GM23338 (cell line): ENCODE measurements at regions not wholly inside any gene's neighbourhood (a gene's known extent, or its start where the extent isn't known, plus 50 kb on each side); places are given as distances from the start of the nearest gene placed in this dataset.

ENCODE experiments used
- ATAC-seq: fragments of 200-7000 bp; cut with Tn5 transposase; 3 replicates; pipeline ENCODE4 v1.9.1; 2020
- DNase-seq: peaks from one replicate; pipeline ENCODE4 v3.0.0-alpha.2; 2015; ENCODE audit warnings: low spot score
- H2AFZ ChIP-seq: fragments of 200-600 bp; sonication (generic); 2 replicates; pipeline ENCODE4 v1.8.0; 2016; ENCODE audit warnings: antibody characterized with exemption, mild to moderate bottlenecking, moderate library complexity
- H3F3A ChIP-seq: fragments of 200-600 bp; sonication (generic); replicated peaks from 2 replicates; pipeline ENCODE4 v1.8.0; 2017; ENCODE audit warnings: antibody characterized with exemption, mixed run types, low read depth
- H3K27ac ChIP-seq: fragments of 200-600 bp; sonication (generic); 2 replicates; pipeline ENCODE4 v1.6.1; 2016; ENCODE audit warnings: low read depth
- H3K27me3 ChIP-seq: fragments of 200-600 bp; sonication (generic); 2 replicates; pipeline ENCODE4 v1.8.0; 2016; ENCODE audit warnings: mild to moderate bottlenecking, mixed run types, moderate library complexity; ENCODE audit not compliant: insufficient read depth
- H3K36me3 ChIP-seq: fragments of 200-600 bp; sonication (generic); 2 replicates; pipeline ENCODE4 v1.8.0; 2016; ENCODE audit warnings: mild to moderate bottlenecking; ENCODE audit not compliant: insufficient read depth
- H3K4me1 ChIP-seq: fragments of 200-600 bp; sonication (generic); 2 replicates; pipeline ENCODE4 v1.8.0; 2016; ENCODE audit warnings: mild to moderate bottlenecking, moderate library complexity; ENCODE audit not compliant: insufficient read depth
- H3K4me2 ChIP-seq: fragments of 200-600 bp; sonication (generic); 2 replicates; pipeline ENCODE4 v1.7.1; 2017; ENCODE audit warnings: mixed run types
- H3K4me3 ChIP-seq: fragments of 200-600 bp; sonication (generic); 2 replicates; pipeline ENCODE4 v1.6.1; 2016; ENCODE audit warnings: mixed run types
- H3K79me2 ChIP-seq: fragments of 200-600 bp; sonication (generic); replicated peaks from 2 replicates; pipeline ENCODE4 v1.8.0; 2017; ENCODE audit warnings: mild to moderate bottlenecking; ENCODE audit not compliant: insufficient read depth
- H3K9me2 ChIP-seq: fragments of 200-600 bp; sonication (generic); 2 replicates; pipeline ENCODE4 v1.8.0; 2017; ENCODE audit not compliant: insufficient read depth
- H4K20me1 ChIP-seq: fragments of 200-600 bp; sonication (generic); replicated peaks from 2 replicates; pipeline ENCODE4 v1.8.0; 2017; ENCODE audit warnings: mild to moderate bottlenecking; ENCODE audit not compliant: insufficient read depth
- H3K27ac Mint-ChIP-seq: 2 replicates; pipeline ENCODE4 v1.8.0; 2020; ENCODE audit warnings: inconsistent platforms, mild to moderate bottlenecking, moderate library complexity, mixed read lengths
- H3K27me3 Mint-ChIP-seq: 3 replicates; pipeline ENCODE4 v1.8.0; 2022; ENCODE audit warnings: low read depth, mild to moderate bottlenecking, moderate library complexity, mixed read lengths, inconsistent platforms; ENCODE audit not compliant: insufficient read depth, poor library complexity
- H3K36me3 Mint-ChIP-seq: 3 replicates; pipeline ENCODE4 v1.8.0; 2021; ENCODE audit warnings: low read depth, mild to moderate bottlenecking, inconsistent platforms, moderate library complexity, mixed read lengths
- H3K4me1 Mint-ChIP-seq: 3 replicates; pipeline ENCODE4 v1.8.0; 2020; ENCODE audit warnings: mild to moderate bottlenecking, inconsistent platforms, mixed read lengths
- H3K4me3 Mint-ChIP-seq: 3 replicates; pipeline ENCODE4 v1.8.0; 2021; ENCODE audit warnings: moderate library complexity, mild to moderate bottlenecking, inconsistent platforms, mixed read lengths
- H3K9me3 Mint-ChIP-seq: 3 replicates; pipeline ENCODE4 v1.8.0; 2020; ENCODE audit warnings: moderate library complexity, mild to moderate bottlenecking, inconsistent platforms, mixed read lengths
- CREB1 ChIP-seq: fragments of 250-450 bp; sonication (Bioruptor Pico); IDR thresholded peaks from 2 replicates; pipeline ENCODE4 v1.5.0; 2020; ENCODE audit warnings: low read depth, mild to moderate bottlenecking, moderate library complexity
- EZH2 ChIP-seq: fragments of 200-600 bp; sonication (generic); IDR thresholded peaks from one replicate; pipeline ENCODE4 v1.8.0; 2017; ENCODE audit warnings: antibody characterized with exemption, mild to moderate bottlenecking, low read depth; ENCODE audit not compliant: unreplicated experiment
- EZH2phosphoT487 ChIP-seq: fragments of 200-600 bp; sonication (generic); IDR thresholded peaks from one replicate; pipeline ENCODE4 v1.8.1; 2018; ENCODE audit warnings: antibody characterized with exemption; ENCODE audit not compliant: unreplicated experiment
- JUNB ChIP-seq: IDR thresholded peaks from one replicate; pipeline ENCODE4 v1.6.1; 2016; ENCODE audit warnings: antibody characterized with exemption; ENCODE audit not compliant: unreplicated experiment
- NANOG ChIP-seq: IDR thresholded peaks from 2 replicates; pipeline ENCODE4 v1.6.1; 2016; ENCODE audit warnings: antibody characterized with exemption, borderline replicate concordance
- POLR2AphosphoS5 ChIP-seq: IDR thresholded peaks from 2 replicates; pipeline ENCODE4 v1.6.1; 2016; ENCODE audit warnings: antibody characterized with exemption, low read depth
- STAT1 ChIP-seq: IDR thresholded peaks from one replicate; pipeline ENCODE4 v1.6.1; 2016; ENCODE audit warnings: antibody characterized with exemption; ENCODE audit not compliant: unreplicated experiment
- ZNF114 ChIP-seq: fragments of 250-450 bp; sonication (Bioruptor Pico); IDR thresholded peaks from 2 replicates; pipeline ENCODE4 v1.5.0; 2020; ENCODE audit warnings: mild to moderate bottlenecking, moderate library complexity
- ZNF331 ChIP-seq: fragments of 250-450 bp; sonication (Bioruptor Pico); IDR thresholded peaks from 2 replicates; pipeline ENCODE4 v1.5.0; 2020; ENCODE audit warnings: low read depth, mild to moderate bottlenecking, moderate library complexity
- TF ChIP-seq, protein P1 (sequence below): IDR thresholded peaks from 2 replicates; pipeline ENCODE4 v1.6.1; 2016; ENCODE audit warnings: antibody characterized with exemption
- TF ChIP-seq, protein P2 (sequence below), 2 experiments: fragments of 200-600 bp in 1 of 2; sonication (generic) in 1 of 2; conservative IDR thresholded peaks; 2 replicates each; pipeline versions ENCODE4 v1.5.1 to v1.6.1; 2016 to 2017; ENCODE audit warnings: antibody characterized with exemption in 2 of 2, low read depth in 2 of 2, mild to moderate bottlenecking in 2 of 2, moderate library complexity in 1 of 2
- TF ChIP-seq, protein P3 (sequence below): IDR thresholded peaks from one replicate; pipeline ENCODE4 v1.6.1; 2018; ENCODE audit warnings: antibody characterized with exemption; ENCODE audit not compliant: unreplicated experiment
- TF ChIP-seq, protein P4 (sequence below): fragments of 250-450 bp; sonication (Bioruptor Pico); IDR thresholded peaks from 2 replicates; pipeline ENCODE4 v1.5.0; 2020; ENCODE audit warnings: mild to moderate bottlenecking, moderate library complexity

DNA sequence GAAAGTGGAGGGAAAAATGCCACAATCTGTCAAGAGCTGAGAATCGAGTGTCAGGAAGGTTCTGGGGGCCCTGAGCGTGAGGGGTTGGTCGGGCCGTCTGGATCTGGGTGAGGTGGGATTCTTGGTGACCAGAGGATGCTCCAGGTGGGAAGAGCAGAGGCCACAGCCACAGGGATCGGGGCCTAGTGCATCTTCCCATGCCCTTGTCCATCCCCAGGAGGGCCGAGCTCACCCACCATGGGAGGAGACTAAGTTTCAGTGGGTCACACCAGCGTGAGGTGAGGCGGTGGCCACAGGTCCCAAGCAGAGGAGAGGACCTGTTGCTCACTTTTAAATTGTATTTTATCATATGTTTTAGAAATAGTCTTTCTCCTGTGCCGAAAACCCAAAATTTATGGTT lies 70.0 kb downstream of the TMEM18 start:
- Histone ChIP-seq H3F3A (0 out of 2 replicates have a peak, but pooled peaks cover 3% of the 10 kb centered on the region), H3K4me2 (no peak overlapping the region), H3K79me2 (no peaks in the 10 kb centered on the region), H2AFZ (no peak overlapping the region), H3K4me3 (no peak overlapping the region), H3K27ac (no peak overlapping the region), H3K9me2 (no peaks in the 10 kb centered on the region), H4K20me1 (no peaks in the 10 kb centered on the region), H3K27me3 (no peaks in the 10 kb centered on the region), H3K36me3 (no peaks in the 10 kb centered on the region), H3K4me1 (no peaks in the 10 kb centered on the region)
- H3K4me1 Mint-ChIP-seq: no peaks in the 10 kb centered on the region
- H3K27ac Mint-ChIP-seq: no peak overlapping the region
- H3K4me3 Mint-ChIP-seq: no peak overlapping the region
- DNase-seq (no peak), ATAC-seq (no peak)
- TF ChIP-seq, protein P1, sequence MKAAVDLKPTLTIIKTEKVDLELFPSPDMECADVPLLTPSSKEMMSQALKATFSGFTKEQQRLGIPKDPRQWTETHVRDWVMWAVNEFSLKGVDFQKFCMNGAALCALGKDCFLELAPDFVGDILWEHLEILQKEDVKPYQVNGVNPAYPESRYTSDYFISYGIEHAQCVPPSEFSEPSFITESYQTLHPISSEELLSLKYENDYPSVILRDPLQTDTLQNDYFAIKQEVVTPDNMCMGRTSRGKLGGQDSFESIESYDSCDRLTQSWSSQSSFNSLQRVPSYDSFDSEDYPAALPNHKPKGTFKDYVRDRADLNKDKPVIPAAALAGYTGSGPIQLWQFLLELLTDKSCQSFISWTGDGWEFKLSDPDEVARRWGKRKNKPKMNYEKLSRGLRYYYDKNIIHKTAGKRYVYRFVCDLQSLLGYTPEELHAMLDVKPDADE: no peak
- TF ChIP-seq EZH2phosphoT487: no peak
- TF ChIP-seq, protein P2, sequence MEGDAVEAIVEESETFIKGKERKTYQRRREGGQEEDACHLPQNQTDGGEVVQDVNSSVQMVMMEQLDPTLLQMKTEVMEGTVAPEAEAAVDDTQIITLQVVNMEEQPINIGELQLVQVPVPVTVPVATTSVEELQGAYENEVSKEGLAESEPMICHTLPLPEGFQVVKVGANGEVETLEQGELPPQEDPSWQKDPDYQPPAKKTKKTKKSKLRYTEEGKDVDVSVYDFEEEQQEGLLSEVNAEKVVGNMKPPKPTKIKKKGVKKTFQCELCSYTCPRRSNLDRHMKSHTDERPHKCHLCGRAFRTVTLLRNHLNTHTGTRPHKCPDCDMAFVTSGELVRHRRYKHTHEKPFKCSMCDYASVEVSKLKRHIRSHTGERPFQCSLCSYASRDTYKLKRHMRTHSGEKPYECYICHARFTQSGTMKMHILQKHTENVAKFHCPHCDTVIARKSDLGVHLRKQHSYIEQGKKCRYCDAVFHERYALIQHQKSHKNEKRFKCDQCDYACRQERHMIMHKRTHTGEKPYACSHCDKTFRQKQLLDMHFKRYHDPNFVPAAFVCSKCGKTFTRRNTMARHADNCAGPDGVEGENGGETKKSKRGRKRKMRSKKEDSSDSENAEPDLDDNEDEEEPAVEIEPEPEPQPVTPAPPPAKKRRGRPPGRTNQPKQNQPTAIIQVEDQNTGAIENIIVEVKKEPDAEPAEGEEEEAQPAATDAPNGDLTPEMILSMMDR (conservative IDR thresholded peaks at IDR 0.05; ENCODE audit: low read depth in 2 of 2): no peak
- TF ChIP-seq CREB1 (CRISPR knock-in tag): no peak
- TF ChIP-seq ZNF114 (CRISPR knock-in tag): no peak
- no peak for TF ChIP-seq NANOG
- no peak for TF ChIP-seq EZH2
- TF ChIP-seq POLR2AphosphoS5: no peak
- no peak for TF ChIP-seq ZNF331 (CRISPR knock-in tag)
- TF ChIP-seq, protein P3, sequence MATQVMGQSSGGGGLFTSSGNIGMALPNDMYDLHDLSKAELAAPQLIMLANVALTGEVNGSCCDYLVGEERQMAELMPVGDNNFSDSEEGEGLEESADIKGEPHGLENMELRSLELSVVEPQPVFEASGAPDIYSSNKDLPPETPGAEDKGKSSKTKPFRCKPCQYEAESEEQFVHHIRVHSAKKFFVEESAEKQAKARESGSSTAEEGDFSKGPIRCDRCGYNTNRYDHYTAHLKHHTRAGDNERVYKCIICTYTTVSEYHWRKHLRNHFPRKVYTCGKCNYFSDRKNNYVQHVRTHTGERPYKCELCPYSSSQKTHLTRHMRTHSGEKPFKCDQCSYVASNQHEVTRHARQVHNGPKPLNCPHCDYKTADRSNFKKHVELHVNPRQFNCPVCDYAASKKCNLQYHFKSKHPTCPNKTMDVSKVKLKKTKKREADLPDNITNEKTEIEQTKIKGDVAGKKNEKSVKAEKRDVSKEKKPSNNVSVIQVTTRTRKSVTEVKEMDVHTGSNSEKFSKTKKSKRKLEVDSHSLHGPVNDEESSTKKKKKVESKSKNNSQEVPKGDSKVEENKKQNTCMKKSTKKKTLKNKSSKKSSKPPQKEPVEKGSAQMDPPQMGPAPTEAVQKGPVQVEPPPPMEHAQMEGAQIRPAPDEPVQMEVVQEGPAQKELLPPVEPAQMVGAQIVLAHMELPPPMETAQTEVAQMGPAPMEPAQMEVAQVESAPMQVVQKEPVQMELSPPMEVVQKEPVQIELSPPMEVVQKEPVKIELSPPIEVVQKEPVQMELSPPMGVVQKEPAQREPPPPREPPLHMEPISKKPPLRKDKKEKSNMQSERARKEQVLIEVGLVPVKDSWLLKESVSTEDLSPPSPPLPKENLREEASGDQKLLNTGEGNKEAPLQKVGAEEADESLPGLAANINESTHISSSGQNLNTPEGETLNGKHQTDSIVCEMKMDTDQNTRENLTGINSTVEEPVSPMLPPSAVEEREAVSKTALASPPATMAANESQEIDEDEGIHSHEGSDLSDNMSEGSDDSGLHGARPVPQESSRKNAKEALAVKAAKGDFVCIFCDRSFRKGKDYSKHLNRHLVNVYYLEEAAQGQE: no peak
- TF ChIP-seq STAT1: no peak
- no peak for TF ChIP-seq JUNB
- TF ChIP-seq, protein P4, sequence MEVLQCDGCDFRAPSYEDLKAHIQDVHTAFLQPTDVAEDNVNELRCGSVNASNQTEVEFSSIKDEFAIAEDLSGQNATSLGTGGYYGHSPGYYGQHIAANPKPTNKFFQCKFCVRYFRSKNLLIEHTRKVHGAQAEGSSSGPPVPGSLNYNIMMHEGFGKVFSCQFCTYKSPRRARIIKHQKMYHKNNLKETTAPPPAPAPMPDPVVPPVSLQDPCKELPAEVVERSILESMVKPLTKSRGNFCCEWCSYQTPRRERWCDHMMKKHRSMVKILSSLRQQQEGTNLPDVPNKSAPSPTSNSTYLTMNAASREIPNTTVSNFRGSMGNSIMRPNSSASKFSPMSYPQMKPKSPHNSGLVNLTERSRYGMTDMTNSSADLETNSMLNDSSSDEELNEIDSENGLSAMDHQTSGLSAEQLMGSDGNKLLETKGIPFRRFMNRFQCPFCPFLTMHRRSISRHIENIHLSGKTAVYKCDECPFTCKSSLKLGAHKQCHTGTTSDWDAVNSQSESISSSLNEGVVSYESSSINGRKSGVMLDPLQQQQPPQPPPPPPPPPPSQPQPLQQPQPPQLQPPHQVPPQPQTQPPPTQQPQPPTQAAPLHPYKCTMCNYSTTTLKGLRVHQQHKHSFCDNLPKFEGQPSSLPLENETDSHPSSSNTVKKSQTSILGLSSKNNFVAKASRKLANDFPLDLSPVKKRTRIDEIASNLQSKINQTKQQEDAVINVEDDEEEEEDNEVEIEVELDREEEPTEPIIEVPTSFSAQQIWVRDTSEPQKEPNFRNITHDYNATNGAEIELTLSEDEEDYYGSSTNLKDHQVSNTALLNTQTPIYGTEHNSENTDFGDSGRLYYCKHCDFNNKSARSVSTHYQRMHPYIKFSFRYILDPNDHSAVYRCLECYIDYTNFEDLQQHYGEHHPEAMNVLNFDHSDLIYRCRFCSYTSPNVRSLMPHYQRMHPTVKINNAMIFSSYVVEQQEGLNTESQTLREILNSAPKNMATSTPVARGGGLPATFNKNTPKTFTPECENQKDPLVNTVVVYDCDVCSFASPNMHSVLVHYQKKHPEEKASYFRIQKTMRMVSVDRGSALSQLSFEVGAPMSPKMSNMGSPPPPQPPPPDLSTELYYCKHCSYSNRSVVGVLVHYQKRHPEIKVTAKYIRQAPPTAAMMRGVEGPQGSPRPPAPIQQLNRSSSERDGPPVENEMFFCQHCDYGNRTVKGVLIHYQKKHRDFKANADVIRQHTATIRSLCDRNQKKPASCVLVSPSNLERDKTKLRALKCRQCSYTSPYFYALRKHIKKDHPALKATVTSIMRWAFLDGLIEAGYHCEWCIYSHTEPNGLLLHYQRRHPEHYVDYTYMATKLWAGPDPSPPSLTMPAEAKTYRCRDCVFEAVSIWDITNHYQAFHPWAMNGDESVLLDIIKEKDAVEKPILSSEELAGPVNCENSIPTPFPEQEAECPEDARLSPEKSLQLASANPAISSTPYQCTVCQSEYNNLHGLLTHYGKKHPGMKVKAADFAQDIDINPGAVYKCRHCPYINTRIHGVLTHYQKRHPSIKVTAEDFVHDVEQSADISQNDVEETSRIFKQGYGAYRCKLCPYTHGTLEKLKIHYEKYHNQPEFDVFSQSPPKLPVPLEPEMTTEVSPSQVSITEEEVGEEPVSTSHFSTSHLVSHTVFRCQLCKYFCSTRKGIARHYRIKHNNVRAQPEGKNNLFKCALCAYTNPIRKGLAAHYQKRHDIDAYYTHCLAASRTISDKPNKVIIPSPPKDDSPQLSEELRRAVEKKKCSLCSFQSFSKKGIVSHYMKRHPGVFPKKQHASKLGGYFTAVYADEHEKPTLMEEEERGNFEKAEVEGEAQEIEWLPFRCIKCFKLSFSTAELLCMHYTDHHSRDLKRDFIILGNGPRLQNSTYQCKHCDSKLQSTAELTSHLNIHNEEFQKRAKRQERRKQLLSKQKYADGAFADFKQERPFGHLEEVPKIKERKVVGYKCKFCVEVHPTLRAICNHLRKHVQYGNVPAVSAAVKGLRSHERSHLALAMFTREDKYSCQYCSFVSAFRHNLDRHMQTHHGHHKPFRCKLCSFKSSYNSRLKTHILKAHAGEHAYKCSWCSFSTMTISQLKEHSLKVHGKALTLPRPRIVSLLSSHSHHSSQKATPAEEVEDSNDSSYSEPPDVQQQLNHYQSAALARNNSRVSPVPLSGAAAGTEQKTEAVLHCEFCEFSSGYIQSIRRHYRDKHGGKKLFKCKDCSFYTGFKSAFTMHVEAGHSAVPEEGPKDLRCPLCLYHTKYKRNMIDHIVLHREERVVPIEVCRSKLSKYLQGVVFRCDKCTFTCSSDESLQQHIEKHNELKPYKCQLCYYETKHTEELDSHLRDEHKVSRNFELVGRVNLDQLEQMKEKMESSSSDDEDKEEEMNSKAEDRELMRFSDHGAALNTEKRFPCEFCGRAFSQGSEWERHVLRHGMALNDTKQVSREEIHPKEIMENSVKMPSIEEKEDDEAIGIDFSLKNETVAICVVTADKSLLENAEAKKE: no peak
- H3K36me3 Mint-ChIP-seq: no peaks in the 10 kb centered on the region
- H3K9me3 Mint-ChIP-seq: no peaks in the 10 kb centered on the region
- peaks cover 4% of the 10 kb centered on the region for H3K27me3 Mint-ChIP-seq
